Stomach (tissue), 8 donors: ENCODE measurements at regions not wholly inside any gene's neighbourhood (a gene's known extent, or its start where the extent isn't known, plus 50 kb on each side); places are given as distances from the start of the nearest gene placed in this dataset.

Experiments
- DNase-seq, 2 donors: peaks; one replicate each; pipeline versions ENCODE4 v3.0.0 to v3.0.0-alpha.2; 2013 to 2019
- H3K27ac ChIP-seq, 5 donors: fragments of 200-600 bp in 4 of 5; sonication (generic) in 4 of 5; one replicate each; pipeline ENCODE4 v1.5.1; 2013 to 2019; ENCODE audit warnings: mild to moderate bottlenecking in 1 of 5, moderate library complexity in 1 of 5
- H3K27me3 ChIP-seq, 3 donors: fragments of 200-600 bp; sonication (generic); one replicate each; pipeline ENCODE4 v1.5.1; 2017 to 2019; ENCODE audit warnings: mixed run types in 1 of 3
- H3K36me3 ChIP-seq, 4 donors: fragments of 200-600 bp; sonication (generic); 1 replicate in 3 of 4; 2 replicates in 1 of 4; pipeline ENCODE4 v1.5.1; 2016 to 2019
- H3K4me1 ChIP-seq, 4 donors: fragments of 200-600 bp; sonication (generic); one replicate each; pipeline ENCODE4 v1.5.1; 2016 to 2019
- H3K4me3 ChIP-seq, 4 donors: fragments of 200-600 bp; sonication (generic) in 3 of 4; one replicate each; pipeline ENCODE4 v1.5.1; 2016 to 2019; ENCODE audit warnings: mild to moderate bottlenecking in 1 of 4
- H3K9me3 ChIP-seq, 4 donors: fragments of 200-600 bp; sonication (generic); one replicate each; pipeline ENCODE4 v1.5.1; 2016 to 2019
- EP300 ChIP-seq: sonication (generic); formaldehyde crosslinking; IDR thresholded peaks from one replicate; pipeline ENCODE4 v1.6.1; 2017; ENCODE audit warnings: antibody characterized with exemption
- POLR2A ChIP-seq, 4 donors: fragments of 450-650 bp; IDR thresholded peaks; one replicate each; pipeline ENCODE4 v1.6.1; 2016; ENCODE audit warnings: antibody characterized with exemption in 4 of 4, control low read depth in 2 of 4, mild to moderate bottlenecking in 1 of 4, moderate library complexity in 1 of 4
- POLR2AphosphoS5 ChIP-seq, 3 donors: sonication (generic); formaldehyde crosslinking; IDR thresholded peaks; one replicate each; pipeline ENCODE4 v1.6.1; 2016; ENCODE audit warnings: antibody characterized with exemption in 3 of 3
- WGBS, 5 donors: extraction: QIAGEN DNeasy Blood & Tissue Kit in 3 of 5; methylation state at CpG; one replicate each; pipeline versions ENCODE4 v1.1.5 to v1.1.7; 2013 to 2018; 5-methylcytosine and 5-hydroxymethylcytosine counted together
- intact Hi-C: fragments of 100-400 bp; cut with DNase I; formaldehyde crosslinking; loops from one replicate; pipeline ENCODE4 v1.15.1; 2023; ENCODE audit warnings: low total_unique reads
- TF ChIP-seq, protein P1 (sequence below), 7 experiments: fragments of 450-650 bp in 4 of 7; fragments of 200-600 bp in 3 of 7; sonication (generic) in 3 of 7; IDR thresholded peaks; one replicate each; pipeline ENCODE4 v1.5.1; 2016 to 2019; ENCODE audit warnings: antibody characterized with exemption in 7 of 7, control low read depth in 2 of 7, mild to moderate bottlenecking in 1 of 7
- donor health status: healthy with polysubstance abuse.
- donor health status: Bipolar disorder and iron deficiency.
- donor health status: healthy.

DNA sequence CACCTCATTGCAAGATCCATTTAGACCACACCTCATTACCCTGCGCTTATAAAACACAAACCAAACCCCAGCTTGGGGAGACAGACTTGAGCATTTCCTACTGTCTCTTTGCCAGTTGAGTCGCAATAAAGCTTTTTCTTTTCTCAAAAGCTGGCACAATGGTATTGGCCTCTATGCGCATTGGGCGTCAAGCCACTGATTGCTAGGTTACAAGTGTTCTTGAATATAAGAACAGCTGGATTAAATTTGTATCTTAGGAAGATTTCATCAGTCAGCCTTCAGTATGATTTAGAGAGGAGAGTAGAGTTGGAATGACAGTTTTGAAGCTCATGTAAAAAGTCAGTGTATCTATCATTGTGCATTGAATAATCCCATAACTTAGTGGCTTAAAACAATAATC lies 84.9 kb upstream of the RAB4A start:
- TF ChIP-seq POLR2AphosphoS5 (IDR thresholded peaks at IDR 0.05) (no peak), EP300 (no peak), POLR2A (IDR thresholded peaks at IDR 0.05) (no peak)
- TF ChIP-seq, protein P1, sequence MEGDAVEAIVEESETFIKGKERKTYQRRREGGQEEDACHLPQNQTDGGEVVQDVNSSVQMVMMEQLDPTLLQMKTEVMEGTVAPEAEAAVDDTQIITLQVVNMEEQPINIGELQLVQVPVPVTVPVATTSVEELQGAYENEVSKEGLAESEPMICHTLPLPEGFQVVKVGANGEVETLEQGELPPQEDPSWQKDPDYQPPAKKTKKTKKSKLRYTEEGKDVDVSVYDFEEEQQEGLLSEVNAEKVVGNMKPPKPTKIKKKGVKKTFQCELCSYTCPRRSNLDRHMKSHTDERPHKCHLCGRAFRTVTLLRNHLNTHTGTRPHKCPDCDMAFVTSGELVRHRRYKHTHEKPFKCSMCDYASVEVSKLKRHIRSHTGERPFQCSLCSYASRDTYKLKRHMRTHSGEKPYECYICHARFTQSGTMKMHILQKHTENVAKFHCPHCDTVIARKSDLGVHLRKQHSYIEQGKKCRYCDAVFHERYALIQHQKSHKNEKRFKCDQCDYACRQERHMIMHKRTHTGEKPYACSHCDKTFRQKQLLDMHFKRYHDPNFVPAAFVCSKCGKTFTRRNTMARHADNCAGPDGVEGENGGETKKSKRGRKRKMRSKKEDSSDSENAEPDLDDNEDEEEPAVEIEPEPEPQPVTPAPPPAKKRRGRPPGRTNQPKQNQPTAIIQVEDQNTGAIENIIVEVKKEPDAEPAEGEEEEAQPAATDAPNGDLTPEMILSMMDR (IDR thresholded peaks at IDR 0.05): no peak
- no peak overlapping the region for H3K4me3 ChIP-seq
- intact Hi-C loops: no loop called here
- WGBS, 5 donors: 91 to 98% (median 97%) methylated on average over 4 of the region's 4 CpGs
- H3K27me3 ChIP-seq: no peaks in the 10 kb centered on the region
- no peak for DNase-seq
- no peaks in the 10 kb centered on the region for H3K36me3 ChIP-seq
- no peaks in the 10 kb centered on the region for H3K9me3 ChIP-seq
- H3K27ac ChIP-seq: no peak overlapping the region
- peaks cover 0 to 21% (median 9%) of the 10 kb centered on the region in 4 donors for H3K4me1 ChIP-seq

DNA sequence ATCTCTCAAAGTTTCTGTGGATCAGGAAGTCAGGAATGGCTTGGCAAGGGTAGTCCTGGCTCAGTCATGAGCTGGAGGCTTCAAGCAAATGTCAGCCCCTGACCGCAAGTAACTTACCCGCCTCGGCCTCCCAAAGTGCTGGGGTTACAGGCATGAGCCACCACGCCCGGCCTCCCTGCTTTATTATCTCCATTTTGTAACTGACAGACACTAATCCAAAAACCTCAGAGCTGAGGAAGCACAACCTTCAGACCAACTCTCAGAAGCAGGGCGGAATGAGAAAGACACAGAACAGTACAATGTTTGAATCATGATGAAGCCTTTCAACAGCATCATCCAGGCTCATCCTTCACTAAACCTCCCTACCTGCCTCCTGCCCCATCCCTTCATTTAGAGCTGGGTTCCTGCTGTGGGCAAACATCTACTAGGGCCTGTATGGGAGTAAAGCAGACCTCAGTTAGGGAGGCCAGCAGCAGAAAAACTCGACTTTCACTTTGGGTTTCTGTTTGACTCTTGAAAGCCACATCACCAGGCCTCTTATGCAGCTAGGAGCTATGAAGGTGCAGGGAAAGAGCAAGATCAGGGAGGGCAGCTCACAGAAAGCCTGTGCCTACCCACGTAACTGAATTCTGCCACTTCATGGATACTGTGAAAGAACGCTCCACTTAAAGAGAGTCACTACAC lies 84.4 kb upstream of the RAB4A start:
- WGBS, 5 donors: 82 to 91% (median 88%) methylated on average over 9 of the region's 9 CpGs
- Histone ChIP-seq H3K27me3 (no peaks in the 10 kb centered on the region), H3K4me1 (peaks cover 0 to 19% (median 9%) of the 10 kb centered on the region in 4 donors), H3K36me3 (no peaks in the 10 kb centered on the region), H3K27ac (peak overlapping the region in 1 of 5 donors; percentile 6), H3K4me3 (no peak overlapping the region), H3K9me3 (no peaks in the 10 kb centered on the region)
- no peak for DNase-seq
- intact Hi-C loops: no loop called here
- TF ChIP-seq POLR2AphosphoS5 (IDR thresholded peaks at IDR 0.05) (no peak), POLR2A (IDR thresholded peaks at IDR 0.05) (no peak), EP300 (no peak)
- TF ChIP-seq, protein P1 (IDR thresholded peaks at IDR 0.05): no peak

DNA sequence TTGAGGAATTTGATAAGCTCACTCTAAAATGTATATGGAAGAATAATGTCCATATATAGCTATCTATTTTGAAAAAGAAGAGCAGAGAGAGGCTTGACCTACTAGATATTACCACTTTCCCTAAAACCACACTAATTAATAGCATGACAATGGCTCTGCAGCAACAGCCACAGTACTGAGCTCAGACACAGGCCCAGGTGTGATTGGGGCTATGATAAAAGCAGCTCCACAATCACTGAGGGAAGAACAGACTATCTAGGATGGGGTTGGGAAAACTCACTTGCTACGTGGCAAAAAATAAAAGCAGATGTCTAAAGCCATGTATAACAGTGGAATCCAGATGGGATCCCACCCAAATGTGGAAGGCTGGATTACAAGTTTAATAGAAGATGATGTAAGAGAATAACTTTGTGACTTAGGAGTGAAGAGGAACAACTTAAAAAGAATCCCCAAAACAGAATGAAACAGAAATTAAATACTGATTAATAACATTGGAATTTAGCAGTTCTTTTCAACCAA lies 80.8 kb upstream of the RAB4A start:
- no peak for DNase-seq
- no peak overlapping the region for H3K27ac ChIP-seq
- no peaks in the 10 kb centered on the region for H3K36me3 ChIP-seq
- H3K4me1 ChIP-seq: no peaks in the 10 kb centered on the region
- TF ChIP-seq, protein P1 (IDR thresholded peaks at IDR 0.05): no peak
- TF ChIP-seq POLR2A (IDR thresholded peaks at IDR 0.05) (no peak), POLR2AphosphoS5 (IDR thresholded peaks at IDR 0.05) (no peak)
- 79 to 87% (median 84%) methylated on average over 1 of the region's 1 CpG for WGBS, 5 donors
- no peaks in the 10 kb centered on the region for H3K27me3 ChIP-seq
- no peaks in the 10 kb centered on the region for H3K9me3 ChIP-seq
- intact Hi-C loops: no loop called here
- H3K4me3 ChIP-seq: no peak overlapping the region

DNA sequence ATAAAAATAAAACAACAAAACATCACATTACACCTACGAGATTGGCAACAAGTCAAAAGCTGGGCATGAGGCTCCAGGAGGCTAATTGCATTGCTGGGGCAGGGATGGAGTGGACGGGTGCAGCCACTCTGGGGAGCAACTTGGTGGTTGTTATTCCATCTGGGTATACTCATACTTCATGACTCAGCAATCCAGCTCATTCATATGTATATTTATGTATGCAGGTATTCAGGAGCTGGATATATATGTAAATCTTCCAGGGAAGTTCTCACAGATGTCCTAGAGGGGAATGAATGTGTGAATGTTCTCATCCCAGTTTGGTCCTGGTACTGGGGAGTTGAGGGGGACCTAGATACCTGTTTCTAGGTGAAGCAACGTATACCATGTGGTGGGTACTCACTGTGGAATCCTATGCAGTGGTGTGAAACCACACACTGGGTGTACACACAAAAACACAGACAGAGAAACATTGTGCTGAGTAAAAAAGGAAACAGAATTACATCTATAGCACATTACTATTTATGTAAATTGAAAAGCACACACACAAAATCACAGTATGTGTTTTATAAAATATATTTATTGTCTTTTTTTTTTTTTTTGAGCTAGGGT lies 79.7 kb upstream of the RAB4A start:
- intact Hi-C loops: no loop called here

More for the DNA sequence above, 79.7 kb upstream of the RAB4A start:
- Histone ChIP-seq H3K9me3 (no peaks in the 10 kb centered on the region), H3K4me1 (no peaks in the 10 kb centered on the region), H3K27me3 (no peaks in the 10 kb centered on the region), H3K36me3 (no peaks in the 10 kb centered on the region), H3K27ac (no peak overlapping the region), H3K4me3 (no peak overlapping the region)
- WGBS, 5 donors: 71 to 84% (median 78%) methylated on average over 3 of the region's 3 CpGs
- TF ChIP-seq EP300 (no peak), POLR2A (IDR thresholded peaks at IDR 0.05) (no peak), POLR2AphosphoS5 (IDR thresholded peaks at IDR 0.05) (no peak)
- TF ChIP-seq, protein P1 (IDR thresholded peaks at IDR 0.05): no peak
- no peak for DNase-seq
